DMS 273 (cell line): ENCODE measurements at regions not wholly inside any gene's neighbourhood (a gene's known extent, or its start where the extent isn't known, plus 50 kb on each side); places are given as distances from the start of the nearest gene placed in this dataset.

Experiments
- DNase-seq: peaks from one replicate; lab custom pipeline; 2025; ENCODE audit not compliant: unreplicated experiment; lab: John Stamatoyannopoulos, UW

GRCh38 chr18:68469049-68469625, 245.8 kb downstream of the TMX3 start:
- no peak for DNase-seq

GRCh38 chr18:68467957-68468356, 247.0 kb downstream of the TMX3 start:
- no peak for DNase-seq

GRCh38 chr18:68467329-68467728, 247.6 kb downstream of the TMX3 start:
- no peak for DNase-seq

- DNase-seq, result no peak
These were observed 248.2 kb downstream of the TMX3 start for GRCh38 chr18:68466672-68467071.

- no peak for DNase-seq
These were observed 252.1 kb downstream of the TMX3 start for GRCh38 chr18:68462766-68463165.

- DNase-seq, result no peak
These were observed 252.8 kb downstream of the TMX3 start for GRCh38 chr18:68462148-68462547.

- DNase-seq, result peak; percentile 32
These were observed 253.4 kb downstream of the TMX3 start for GRCh38 chr18:68461481-68462018.

GRCh38 chr18:68459968-68460367, 254.9 kb downstream of the TMX3 start:
- DNase-seq, result no peak

- DNase-seq, result no peak
These were observed 257.9 kb downstream of the TMX3 start for GRCh38 chr18:68456985-68457384.

- DNase-seq, result no peak
These were observed 259.7 kb downstream of the TMX3 start for GRCh38 chr18:68455229-68455603.

- no peak for DNase-seq
These were observed 260.2 kb downstream of the TMX3 start for GRCh38 chr18:68454511-68455228.

- DNase-seq, result no peak
These were observed 265.6 kb downstream of the TMX3 start for GRCh38 chr18:68449292-68449691.

- no peak for DNase-seq
These were observed 266.2 kb downstream of the TMX3 start for GRCh38 chr18:68448736-68449135.

- DNase-seq, result no peak
These were observed 267.6 kb downstream of the TMX3 start for GRCh38 chr18:68447286-68447685.

- no peak for DNase-seq
These were observed 269.1 kb downstream of the TMX3 start for GRCh38 chr18:68445668-68446426.

GRCh38 chr18:68445136-68445535, 269.8 kb downstream of the TMX3 start:
- DNase-seq, result peak; percentile 14

- DNase-seq, result no peak
These were observed 273.7 kb downstream of the TMX3 start for GRCh38 chr18:68441241-68441640.

GRCh38 chr18:68440433-68440832, 274.5 kb downstream of the TMX3 start:
- no peak for DNase-seq

- peak; percentile 8 for DNase-seq
These were observed 275.3 kb downstream of the TMX3 start for GRCh38 chr18:68439642-68440041.

- DNase-seq, result no peak
These were observed 275.9 kb downstream of the TMX3 start for GRCh38 chr18:68438983-68439382.

GRCh38 chr18:68438536-68438935, 276.4 kb downstream of the TMX3 start:
- no peak for DNase-seq

GRCh38 chr18:68436485-68436884, 278.4 kb downstream of the TMX3 start:
- no peak for DNase-seq
